HEK293T (cell line): ENCODE measurements at regions not wholly inside any gene's neighbourhood (a gene's known extent, or its start where the extent isn't known, plus 50 kb on each side); places are given as distances from the start of the nearest gene placed in this dataset.

ENCODE experiments used
- CTCF ChIA-PET: fragments of 350-600 bp; formaldehyde crosslinking; extraction: SDS; loops from one replicate; lab custom pipeline; 2021; ENCODE audit warnings: antibody characterized with exemption, inconsistent platforms; lab: Yijun Ruan, JAX
- POLR2A ChIA-PET: fragments of 350-600 bp; formaldehyde crosslinking; extraction: SDS; loops from one replicate; lab custom pipeline; 2020; ENCODE audit warnings: antibody characterized with exemption, inconsistent platforms; lab: Yijun Ruan, JAX
- DNase-seq: peaks from one replicate; pipeline ENCODE4 v3.0.0; 2012; ENCODE audit warnings: mixed read lengths; ENCODE audit errors: extremely low spot score
- ARNT ChIP-seq: fragments of 450-650 bp; IDR thresholded peaks from 2 replicates; pipeline ENCODE4 v1.6.1; 2017; ENCODE audit warnings: mild to moderate bottlenecking
- BHLHE40 ChIP-seq: fragments of 450-650 bp; IDR thresholded peaks from 2 replicates; pipeline ENCODE4 v1.6.1; 2016; ENCODE audit warnings: mild to moderate bottlenecking, moderate library complexity, borderline replicate concordance
- CTBP1 ChIP-seq: fragments of 450-650 bp; IDR thresholded peaks from 2 replicates; pipeline ENCODE4 v1.6.1; 2016; ENCODE audit warnings: borderline replicate concordance
- ELF4 ChIP-seq: fragments of 450-650 bp; IDR thresholded peaks from 2 replicates; pipeline ENCODE4 v1.6.1; 2017; ENCODE audit warnings: antibody characterized with exemption
- FOXA1 ChIP-seq: fragments of 450-650 bp; IDR thresholded peaks from 2 replicates; pipeline ENCODE4 v1.6.1; 2016; ENCODE audit warnings: mild to moderate bottlenecking
- FOXK2 ChIP-seq: fragments of 450-650 bp; IDR thresholded peaks from 2 replicates; pipeline ENCODE4 v1.6.1; 2016; ENCODE audit warnings: mild to moderate bottlenecking
- FOXM1 ChIP-seq: fragments of 450-650 bp; IDR thresholded peaks from 2 replicates; pipeline ENCODE4 v1.6.1; 2017; ENCODE audit warnings: mild to moderate bottlenecking, borderline replicate concordance
- HDGF ChIP-seq: fragments of 450-650 bp; IDR thresholded peaks from 2 replicates; pipeline ENCODE4 v1.6.1; 2017; ENCODE audit warnings: antibody characterized with exemption, borderline replicate concordance
- L3MBTL2 ChIP-seq: fragments of 450-650 bp; conservative IDR thresholded peaks from 2 replicates; pipeline ENCODE4 v1.6.1; 2016; ENCODE audit warnings: mild to moderate bottlenecking
- LEF1 ChIP-seq: fragments of 450-650 bp; IDR thresholded peaks from 2 replicates; pipeline ENCODE4 v1.6.1; 2017; ENCODE audit warnings: mild to moderate bottlenecking, borderline replicate concordance
- NFRKB ChIP-seq: fragments of 450-650 bp; IDR thresholded peaks from 2 replicates; pipeline ENCODE4 v1.6.1; 2016; ENCODE audit warnings: mild to moderate bottlenecking, moderate library complexity
- SP1 ChIP-seq: fragments of 450-650 bp; IDR thresholded peaks from 2 replicates; pipeline ENCODE4 v1.6.1; 2017
- SUZ12 ChIP-seq: fragments of 450-650 bp; IDR thresholded peaks from 2 replicates; pipeline ENCODE4 v1.6.1; 2016; ENCODE audit warnings: mild to moderate bottlenecking
- TARDBP ChIP-seq: fragments of 450-650 bp; IDR thresholded peaks from 2 replicates; pipeline ENCODE4 v1.6.1; 2016
- ZNF384 ChIP-seq: fragments of 450-650 bp; IDR thresholded peaks from 2 replicates; pipeline ENCODE4 v1.6.1; 2016
- TF ChIP-seq, protein P1 (sequence below): fragments of 450-650 bp; IDR thresholded peaks from 2 replicates; pipeline ENCODE4 v1.6.1; 2016

DNA sequence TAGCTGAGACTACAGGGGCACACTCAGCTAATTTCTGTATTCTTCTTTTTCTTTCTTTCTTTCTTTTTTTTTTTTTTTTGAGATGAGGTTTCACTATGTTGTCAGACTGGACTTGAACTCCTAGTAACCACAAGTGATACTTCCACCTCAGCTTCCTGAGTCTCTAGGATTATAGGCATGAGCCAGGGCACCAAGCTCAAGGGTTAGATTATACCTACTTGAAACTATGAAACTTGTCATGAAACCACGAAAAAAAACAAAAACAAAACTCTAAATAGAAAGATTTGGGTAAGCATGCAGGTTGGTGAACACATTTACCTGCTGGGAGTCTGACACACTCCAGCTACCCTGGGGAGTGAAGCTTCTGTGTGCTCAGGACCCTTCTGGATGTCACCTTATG is 2250.4 kb downstream of the MRPL39 start:
- DNase-seq, result no peak
- TF ChIP-seq SUZ12 (no peak), FOXM1 (no peak), ELF4 (no peak), NFRKB (no peak), ARNT (no peak), ZNF384 (no peak), FOXK2 (no peak), HDGF (no peak), SP1 (no peak), LEF1 (no peak), CTBP1 (no peak), BHLHE40 (no peak), FOXA1 (no peak), TARDBP (no peak), L3MBTL2 (no peak)
- TF ChIP-seq, protein P1, sequence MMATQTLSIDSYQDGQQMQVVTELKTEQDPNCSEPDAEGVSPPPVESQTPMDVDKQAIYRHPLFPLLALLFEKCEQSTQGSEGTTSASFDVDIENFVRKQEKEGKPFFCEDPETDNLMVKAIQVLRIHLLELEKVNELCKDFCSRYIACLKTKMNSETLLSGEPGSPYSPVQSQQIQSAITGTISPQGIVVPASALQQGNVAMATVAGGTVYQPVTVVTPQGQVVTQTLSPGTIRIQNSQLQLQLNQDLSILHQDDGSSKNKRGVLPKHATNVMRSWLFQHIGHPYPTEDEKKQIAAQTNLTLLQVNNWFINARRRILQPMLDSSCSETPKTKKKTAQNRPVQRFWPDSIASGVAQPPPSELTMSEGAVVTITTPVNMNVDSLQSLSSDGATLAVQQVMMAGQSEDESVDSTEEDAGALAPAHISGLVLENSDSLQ, result no peak
- ChIA-PET CTCF (interaction anchor here (0.6 kb wide), 1 partner anchor 1004 kb away, joined by 5 read pairs; no protein-coding TSS in a partner anchor), POLR2A (no interaction called here)

DNA sequence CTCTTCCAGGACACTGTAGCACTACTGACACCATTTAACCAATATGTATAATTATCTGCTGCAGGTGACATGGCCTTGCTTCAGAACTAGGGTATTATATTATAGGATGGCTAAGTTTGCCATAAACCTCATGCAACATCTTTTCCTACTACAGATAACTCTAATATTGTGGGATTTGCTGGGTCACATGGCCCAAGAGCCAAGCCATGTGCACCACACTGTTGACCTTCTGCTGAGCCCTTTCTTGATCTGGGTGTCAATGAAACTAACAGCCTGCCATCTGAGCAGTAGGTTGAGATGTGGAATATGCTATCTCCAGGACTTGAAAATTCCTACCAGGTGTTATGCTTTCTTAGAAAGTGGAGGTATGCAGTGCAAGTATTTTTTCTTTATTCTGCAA is 2291.1 kb downstream of the MRPL39 start:
- TF ChIP-seq SUZ12, result no peak
- TF ChIP-seq FOXM1, result no peak
- no peak for TF ChIP-seq SP1
- TF ChIP-seq CTBP1, result no peak
- TF ChIP-seq NFRKB, result no peak
- no peak for TF ChIP-seq BHLHE40
- TF ChIP-seq, protein P1, result no peak
- no peak for TF ChIP-seq ELF4
- no peak for TF ChIP-seq LEF1
- TF ChIP-seq TARDBP, result no peak
- no peak for TF ChIP-seq ARNT
- no peak for TF ChIP-seq ZNF384
- TF ChIP-seq L3MBTL2, result no peak
- POLR2A ChIA-PET, result no interaction called here
- DNase-seq, result no peak
- CTCF ChIA-PET, result no interaction called here

DNA sequence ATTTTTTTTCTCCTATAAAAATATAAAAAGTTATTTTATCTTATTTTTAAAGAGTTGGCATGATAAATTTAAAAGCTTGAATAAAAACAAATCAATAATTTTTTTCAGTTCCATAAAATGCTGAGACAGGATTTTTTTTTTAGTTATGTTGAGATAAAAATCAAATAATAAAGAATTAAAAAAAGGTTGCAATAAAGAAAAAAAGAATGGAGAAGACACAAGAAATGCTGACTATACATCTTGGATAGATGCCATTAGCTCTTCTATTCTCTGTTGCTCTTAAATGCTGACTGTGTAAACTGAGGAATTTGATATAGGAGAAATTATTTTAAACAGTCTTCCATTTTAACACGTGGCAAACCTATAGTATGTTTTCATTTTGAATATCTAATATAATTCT is 2298.5 kb downstream of the MRPL39 start:
- CTCF ChIA-PET, result no interaction called here

DNA sequence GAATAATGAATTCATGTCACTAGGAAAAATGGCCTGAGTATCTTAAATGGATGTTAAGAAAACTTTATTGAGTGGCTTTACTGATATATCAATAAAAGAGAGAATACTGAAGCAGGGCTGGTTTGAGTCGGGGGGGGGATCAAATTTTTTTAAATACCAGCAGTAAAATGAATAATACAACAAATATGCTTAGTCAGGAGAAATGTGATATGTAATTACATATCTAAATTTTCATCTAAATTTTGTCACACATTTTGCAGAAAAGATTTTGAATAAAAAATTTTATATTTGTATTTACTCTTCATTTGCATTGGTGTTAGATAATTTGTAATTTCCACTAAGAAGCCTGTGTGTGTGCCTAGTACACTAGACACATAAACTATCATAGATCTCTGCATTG is 2300.2 kb downstream of the MRPL39 start:
- no peak for DNase-seq
- TF ChIP-seq CTBP1 (no peak), SUZ12 (no peak)
- ChIA-PET POLR2A (no interaction called here), CTCF (no interaction called here)

More for the DNA sequence above, 2298.5 kb downstream of the MRPL39 start:
- POLR2A ChIA-PET, result no interaction called here
- DNase-seq, result no peak
- TF ChIP-seq SUZ12, result no peak
- TF ChIP-seq LEF1, result no peak

DNA sequence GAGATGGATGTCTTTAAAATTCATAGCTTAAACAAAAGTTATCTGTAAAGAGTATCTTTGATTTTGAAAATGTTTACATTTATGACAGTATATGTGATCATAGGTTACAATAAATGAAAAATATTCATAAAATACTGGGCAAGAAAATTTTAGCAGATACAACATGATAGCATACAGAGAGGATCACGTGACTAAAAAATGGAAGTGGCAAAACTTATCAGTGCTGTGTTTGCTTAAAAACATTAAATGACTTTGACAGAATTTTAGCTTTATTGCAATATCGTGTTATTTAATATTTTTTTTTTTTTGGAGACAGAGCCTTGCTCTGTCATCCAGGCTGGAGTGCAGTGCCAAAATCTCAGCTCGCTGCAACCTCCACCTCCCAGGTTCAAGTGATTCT is 2294.1 kb downstream of the NCAM2 start:
- TF ChIP-seq FOXA1, result no peak
- no peak for TF ChIP-seq NFRKB
- TF ChIP-seq SP1, result no peak
- no peak for TF ChIP-seq HDGF
- no peak for DNase-seq
- ChIA-PET POLR2A (no interaction called here), CTCF (interaction anchor here (0.6 kb wide), 1 partner anchor 545 kb away, joined by 3 read pairs; no protein-coding TSS in a partner anchor)

DNA sequence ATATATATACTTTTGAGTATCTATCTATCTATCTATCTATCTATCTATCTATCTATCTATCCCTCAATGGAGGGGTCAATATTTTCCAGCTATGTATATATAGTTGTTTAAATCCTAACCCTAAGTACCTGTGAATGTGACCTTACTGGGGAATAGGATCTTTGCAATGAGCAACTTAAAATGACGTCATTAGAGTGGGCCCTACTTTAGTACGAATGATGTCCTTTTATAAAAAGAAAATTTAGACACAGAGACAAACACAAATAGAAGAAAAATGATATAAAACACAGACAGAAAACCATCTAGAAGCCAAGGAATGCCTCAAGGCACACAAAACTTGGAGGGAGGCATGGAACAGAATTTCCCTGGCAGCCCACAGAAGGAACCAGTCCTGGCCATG is 2283.7 kb downstream of the NCAM2 start:
- DNase-seq, result no peak
- TF ChIP-seq FOXK2 (no peak), ZNF384 (no peak), BHLHE40 (no peak), ARNT (no peak), LEF1 (no peak), L3MBTL2 (no peak), FOXM1 (no peak), TARDBP (no peak), SP1 (no peak), CTBP1 (no peak), HDGF (no peak), SUZ12 (no peak), NFRKB (no peak), FOXA1 (no peak)
- TF ChIP-seq, protein P1, result no peak
- ChIA-PET POLR2A (no interaction called here), CTCF (no interaction called here)

DNA sequence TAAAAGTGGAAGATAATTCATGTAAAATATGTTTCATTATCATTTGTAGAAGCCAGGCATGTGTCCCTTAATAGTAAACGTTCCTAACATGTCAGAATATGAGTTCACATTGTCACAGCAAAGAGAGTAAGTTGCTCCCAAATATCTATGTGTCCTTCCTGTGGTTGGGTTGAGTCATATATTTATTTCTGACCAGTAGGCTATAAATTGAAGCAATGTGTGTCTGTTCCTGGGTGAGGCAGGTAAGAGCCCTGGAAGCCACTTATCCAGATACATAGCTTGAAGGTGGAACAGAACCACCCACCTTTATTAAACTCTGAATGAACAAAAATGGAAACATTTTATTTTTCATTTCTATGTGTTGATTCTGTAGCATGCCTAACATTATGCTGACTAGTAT is 2251.6 kb downstream of the NCAM2 start:
- no peak for DNase-seq
- ChIA-PET POLR2A (no interaction called here), CTCF (no interaction called here)
- no peak for TF ChIP-seq FOXA1
- no peak for TF ChIP-seq SUZ12
- TF ChIP-seq LEF1, result no peak
- TF ChIP-seq ARNT, result no peak
- TF ChIP-seq FOXK2, result no peak
- no peak for TF ChIP-seq L3MBTL2
- TF ChIP-seq ELF4, result no peak
- no peak for TF ChIP-seq FOXM1
- TF ChIP-seq ZNF384, result no peak
- TF ChIP-seq SP1, result no peak
- TF ChIP-seq, protein P1, result no peak
- no peak for TF ChIP-seq TARDBP
- no peak for TF ChIP-seq HDGF
- TF ChIP-seq NFRKB, result no peak
- TF ChIP-seq CTBP1, result no peak
- no peak for TF ChIP-seq BHLHE40
